ENCODE measurements at regions not wholly inside any gene's neighbourhood (a gene's known extent, or its start where the extent isn't known, plus 50 kb on each side); places are given as distances from the start of the nearest gene placed in this dataset.

GRCh38 chr13:22596171-22596863, 584.5 kb upstream of the SGCG start:
- Histone ChIP-seq H3K36me3 (no peaks in the 10 kb centered on the region), H3K27ac (no peak overlapping the region), H3K9me3 (no peaks in the 10 kb centered on the region), H3K4me1 (no peaks in the 10 kb centered on the region), H3K4me3 (no peak overlapping the region), H3K27me3 (no peaks in the 10 kb centered on the region)
- no peak for DNase-seq
- TF ChIP-seq POLR2A (IDR thresholded peaks at IDR 0.05), result no peak
- TF ChIP-seq, protein P1, sequence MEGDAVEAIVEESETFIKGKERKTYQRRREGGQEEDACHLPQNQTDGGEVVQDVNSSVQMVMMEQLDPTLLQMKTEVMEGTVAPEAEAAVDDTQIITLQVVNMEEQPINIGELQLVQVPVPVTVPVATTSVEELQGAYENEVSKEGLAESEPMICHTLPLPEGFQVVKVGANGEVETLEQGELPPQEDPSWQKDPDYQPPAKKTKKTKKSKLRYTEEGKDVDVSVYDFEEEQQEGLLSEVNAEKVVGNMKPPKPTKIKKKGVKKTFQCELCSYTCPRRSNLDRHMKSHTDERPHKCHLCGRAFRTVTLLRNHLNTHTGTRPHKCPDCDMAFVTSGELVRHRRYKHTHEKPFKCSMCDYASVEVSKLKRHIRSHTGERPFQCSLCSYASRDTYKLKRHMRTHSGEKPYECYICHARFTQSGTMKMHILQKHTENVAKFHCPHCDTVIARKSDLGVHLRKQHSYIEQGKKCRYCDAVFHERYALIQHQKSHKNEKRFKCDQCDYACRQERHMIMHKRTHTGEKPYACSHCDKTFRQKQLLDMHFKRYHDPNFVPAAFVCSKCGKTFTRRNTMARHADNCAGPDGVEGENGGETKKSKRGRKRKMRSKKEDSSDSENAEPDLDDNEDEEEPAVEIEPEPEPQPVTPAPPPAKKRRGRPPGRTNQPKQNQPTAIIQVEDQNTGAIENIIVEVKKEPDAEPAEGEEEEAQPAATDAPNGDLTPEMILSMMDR (IDR thresholded peaks at IDR 0.05), result no peak

GRCh38 chr13:22599156-22599555, 581.6 kb upstream of the SGCG start:
- Histone ChIP-seq H3K9me3 (no peaks in the 10 kb centered on the region), H3K4me1 (no peaks in the 10 kb centered on the region), H3K4me3 (no peak overlapping the region), H3K27ac (no peak overlapping the region), H3K27me3 (no peaks in the 10 kb centered on the region), H3K36me3 (no peaks in the 10 kb centered on the region)
- TF ChIP-seq POLR2A (IDR thresholded peaks at IDR 0.05), result no peak
- TF ChIP-seq, protein P1 (IDR thresholded peaks at IDR 0.05), result no peak
- DNase-seq, result no peak

DNA sequence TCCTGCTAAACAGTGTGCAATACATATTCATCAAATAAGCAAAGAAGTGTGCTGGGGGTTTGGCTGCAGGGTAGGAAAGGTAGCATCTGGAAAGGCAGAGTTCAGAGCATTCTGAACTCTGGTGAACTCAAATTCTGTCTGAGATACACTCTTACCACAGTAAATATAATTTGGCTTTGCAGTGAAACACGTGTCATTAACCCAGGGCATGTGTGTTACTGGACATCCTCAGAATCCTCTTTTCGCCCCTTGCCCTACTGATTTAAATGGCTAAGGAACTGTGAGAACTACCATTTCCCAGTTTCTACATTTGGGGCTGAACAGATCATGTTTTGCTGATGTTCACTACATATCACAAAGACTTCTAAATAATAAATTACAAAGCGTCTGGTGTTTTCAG, 562.8 kb upstream of the SGCG start:
- Histone ChIP-seq H3K36me3 (no peaks in the 10 kb centered on the region), H3K4me1 (no peaks in the 10 kb centered on the region)
- TF ChIP-seq POLR2A (IDR thresholded peaks at IDR 0.05), result no peak
- TF ChIP-seq, protein P1 (IDR thresholded peaks at IDR 0.05), result no peak

DNA sequence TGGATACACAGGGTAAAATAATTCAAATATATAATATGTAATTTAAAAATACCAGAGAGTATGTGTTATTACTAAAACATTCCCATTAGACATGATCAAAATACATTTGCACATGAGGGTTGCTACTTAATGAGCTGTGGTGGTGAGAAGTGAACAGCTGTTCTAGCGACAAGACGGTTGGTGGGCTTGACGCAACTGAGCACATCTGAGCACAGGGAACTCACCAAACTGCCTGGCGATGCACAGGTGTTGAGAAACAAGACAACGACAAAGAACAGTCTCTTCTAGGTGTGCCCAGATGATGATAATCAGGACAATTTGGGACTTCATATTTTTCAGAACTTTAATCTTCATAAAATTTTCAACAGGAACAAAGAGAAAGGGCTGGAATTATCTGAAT, 555.1 kb upstream of the SGCG start:
- no peaks in the 10 kb centered on the region for H3K36me3 ChIP-seq
- DNase-seq, result no peak
- no peaks in the 10 kb centered on the region for H3K27me3 ChIP-seq
- no peak overlapping the region for H3K27ac ChIP-seq
- H3K4me1 ChIP-seq, result no peaks in the 10 kb centered on the region
- H3K9me3 ChIP-seq, result no peaks in the 10 kb centered on the region
- no peak overlapping the region for H3K4me3 ChIP-seq
- TF ChIP-seq, protein P1 (IDR thresholded peaks at IDR 0.05), result no peak
- TF ChIP-seq POLR2A (IDR thresholded peaks at IDR 0.05), result no peak

More for the DNA sequence above, 562.8 kb upstream of the SGCG start:
- no peak overlapping the region for H3K27ac ChIP-seq
- DNase-seq, result no peak
- no peak overlapping the region for H3K4me3 ChIP-seq
- H3K27me3 ChIP-seq, result no peaks in the 10 kb centered on the region
- no peaks in the 10 kb centered on the region for H3K9me3 ChIP-seq

GRCh38 chr13:22629374-22629773, 551.4 kb upstream of the SGCG start:
- H3K4me1 ChIP-seq, result no peaks in the 10 kb centered on the region
- no peak overlapping the region for H3K27ac ChIP-seq
- no peaks in the 10 kb centered on the region for H3K36me3 ChIP-seq
- TF ChIP-seq, protein P1 (IDR thresholded peaks at IDR 0.05), result no peak
- no peak for TF ChIP-seq POLR2A (IDR thresholded peaks at IDR 0.05)
- H3K27me3 ChIP-seq, result no peaks in the 10 kb centered on the region
- no peak overlapping the region for H3K4me3 ChIP-seq
- no peak for DNase-seq
- no peaks in the 10 kb centered on the region for H3K9me3 ChIP-seq

- Histone ChIP-seq H3K4me3 (no peak overlapping the region), H3K27ac (no peak overlapping the region), H3K36me3 (no peaks in the 10 kb centered on the region), H3K27me3 (no peaks in the 10 kb centered on the region), H3K9me3 (no peaks in the 10 kb centered on the region), H3K4me1 (no peaks in the 10 kb centered on the region)
- TF ChIP-seq, protein P1 (IDR thresholded peaks at IDR 0.05), result no peak
- no peak for TF ChIP-seq POLR2A (IDR thresholded peaks at IDR 0.05)
- no peak for DNase-seq
Measured at GRCh38 chr13:22642088-22642487, 538.7 kb upstream of the SGCG start.
